ENCODE measurements at regions not wholly inside any gene's neighbourhood (a gene's known extent, or its start where the extent isn't known, plus 50 kb on each side); places are given as distances from the start of the nearest gene placed in this dataset.

DNA sequence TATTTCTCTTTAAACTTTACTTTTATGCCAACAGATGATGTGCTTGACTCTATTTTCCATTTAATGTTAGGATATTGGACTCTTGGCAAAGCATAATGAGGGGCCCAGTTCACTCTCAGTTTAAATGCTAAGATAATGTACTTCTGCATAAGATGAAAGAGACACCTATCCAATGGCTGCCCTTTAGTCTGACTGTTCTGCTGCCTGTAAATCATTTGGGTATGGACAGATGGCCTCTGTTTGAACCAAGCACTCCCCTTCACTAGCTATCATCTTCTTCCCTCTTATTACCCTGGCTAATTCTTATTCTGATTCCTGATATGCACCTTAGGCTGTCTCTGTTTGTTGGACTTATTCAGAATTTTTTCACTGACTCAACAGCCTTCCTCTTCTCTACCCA is 72.1 kb downstream of the SEM1 start:
- TF ChIP-seq, protein P1, sequence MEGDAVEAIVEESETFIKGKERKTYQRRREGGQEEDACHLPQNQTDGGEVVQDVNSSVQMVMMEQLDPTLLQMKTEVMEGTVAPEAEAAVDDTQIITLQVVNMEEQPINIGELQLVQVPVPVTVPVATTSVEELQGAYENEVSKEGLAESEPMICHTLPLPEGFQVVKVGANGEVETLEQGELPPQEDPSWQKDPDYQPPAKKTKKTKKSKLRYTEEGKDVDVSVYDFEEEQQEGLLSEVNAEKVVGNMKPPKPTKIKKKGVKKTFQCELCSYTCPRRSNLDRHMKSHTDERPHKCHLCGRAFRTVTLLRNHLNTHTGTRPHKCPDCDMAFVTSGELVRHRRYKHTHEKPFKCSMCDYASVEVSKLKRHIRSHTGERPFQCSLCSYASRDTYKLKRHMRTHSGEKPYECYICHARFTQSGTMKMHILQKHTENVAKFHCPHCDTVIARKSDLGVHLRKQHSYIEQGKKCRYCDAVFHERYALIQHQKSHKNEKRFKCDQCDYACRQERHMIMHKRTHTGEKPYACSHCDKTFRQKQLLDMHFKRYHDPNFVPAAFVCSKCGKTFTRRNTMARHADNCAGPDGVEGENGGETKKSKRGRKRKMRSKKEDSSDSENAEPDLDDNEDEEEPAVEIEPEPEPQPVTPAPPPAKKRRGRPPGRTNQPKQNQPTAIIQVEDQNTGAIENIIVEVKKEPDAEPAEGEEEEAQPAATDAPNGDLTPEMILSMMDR (IDR thresholded peaks at IDR 0.05) = no peak
- TF ChIP-seq POLR2AphosphoS5 (IDR thresholded peaks at IDR 0.05; ENCODE audit: low read depth, low read length) (no peak), SIN3A (IDR thresholded peaks at IDR 0.05; ENCODE audit: borderline replicate concordance, insufficient read depth, low read depth, low read length) (no peak)
- TF ChIP-seq, protein P2, sequence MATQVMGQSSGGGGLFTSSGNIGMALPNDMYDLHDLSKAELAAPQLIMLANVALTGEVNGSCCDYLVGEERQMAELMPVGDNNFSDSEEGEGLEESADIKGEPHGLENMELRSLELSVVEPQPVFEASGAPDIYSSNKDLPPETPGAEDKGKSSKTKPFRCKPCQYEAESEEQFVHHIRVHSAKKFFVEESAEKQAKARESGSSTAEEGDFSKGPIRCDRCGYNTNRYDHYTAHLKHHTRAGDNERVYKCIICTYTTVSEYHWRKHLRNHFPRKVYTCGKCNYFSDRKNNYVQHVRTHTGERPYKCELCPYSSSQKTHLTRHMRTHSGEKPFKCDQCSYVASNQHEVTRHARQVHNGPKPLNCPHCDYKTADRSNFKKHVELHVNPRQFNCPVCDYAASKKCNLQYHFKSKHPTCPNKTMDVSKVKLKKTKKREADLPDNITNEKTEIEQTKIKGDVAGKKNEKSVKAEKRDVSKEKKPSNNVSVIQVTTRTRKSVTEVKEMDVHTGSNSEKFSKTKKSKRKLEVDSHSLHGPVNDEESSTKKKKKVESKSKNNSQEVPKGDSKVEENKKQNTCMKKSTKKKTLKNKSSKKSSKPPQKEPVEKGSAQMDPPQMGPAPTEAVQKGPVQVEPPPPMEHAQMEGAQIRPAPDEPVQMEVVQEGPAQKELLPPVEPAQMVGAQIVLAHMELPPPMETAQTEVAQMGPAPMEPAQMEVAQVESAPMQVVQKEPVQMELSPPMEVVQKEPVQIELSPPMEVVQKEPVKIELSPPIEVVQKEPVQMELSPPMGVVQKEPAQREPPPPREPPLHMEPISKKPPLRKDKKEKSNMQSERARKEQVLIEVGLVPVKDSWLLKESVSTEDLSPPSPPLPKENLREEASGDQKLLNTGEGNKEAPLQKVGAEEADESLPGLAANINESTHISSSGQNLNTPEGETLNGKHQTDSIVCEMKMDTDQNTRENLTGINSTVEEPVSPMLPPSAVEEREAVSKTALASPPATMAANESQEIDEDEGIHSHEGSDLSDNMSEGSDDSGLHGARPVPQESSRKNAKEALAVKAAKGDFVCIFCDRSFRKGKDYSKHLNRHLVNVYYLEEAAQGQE (IDR thresholded peaks at IDR 0.05; ENCODE audit: insufficient read depth in 1 of 2, low read depth in 2 of 2, low read length in 1 of 2) = no peak
